ENCODE measurements at regions not wholly inside any gene's neighbourhood (a gene's known extent, or its start where the extent isn't known, plus 50 kb on each side); places are given as distances from the start of the nearest gene placed in this dataset.
"Not testable (repeated sequence)": the region's sequence is repeated elsewhere in the genome, so short reads cannot be mapped to it uniquely, and the experiment has no call there.

DNA sequence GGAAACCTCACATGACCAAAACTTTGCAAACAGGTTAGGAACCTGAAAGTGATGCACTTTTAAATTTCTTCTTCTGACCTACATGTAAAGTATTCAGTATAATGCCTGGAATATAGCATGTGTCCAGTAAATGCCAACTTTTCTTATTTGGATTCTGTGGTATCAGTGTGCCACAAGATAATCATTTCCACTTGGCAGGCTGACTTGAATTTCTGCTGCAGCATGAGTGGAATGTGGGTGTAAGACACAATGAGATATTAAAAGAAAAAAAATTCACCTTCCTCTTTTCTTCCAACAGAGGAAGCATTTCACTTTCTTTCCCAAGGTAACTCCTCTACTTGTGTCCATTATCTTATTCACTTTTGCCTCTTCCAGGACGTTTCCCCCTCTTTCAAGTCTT, 141.9 kb upstream of the PRKD1 start:
- intact Hi-C loops (cut with micrococcal nuclease), result no loop called here

DNA sequence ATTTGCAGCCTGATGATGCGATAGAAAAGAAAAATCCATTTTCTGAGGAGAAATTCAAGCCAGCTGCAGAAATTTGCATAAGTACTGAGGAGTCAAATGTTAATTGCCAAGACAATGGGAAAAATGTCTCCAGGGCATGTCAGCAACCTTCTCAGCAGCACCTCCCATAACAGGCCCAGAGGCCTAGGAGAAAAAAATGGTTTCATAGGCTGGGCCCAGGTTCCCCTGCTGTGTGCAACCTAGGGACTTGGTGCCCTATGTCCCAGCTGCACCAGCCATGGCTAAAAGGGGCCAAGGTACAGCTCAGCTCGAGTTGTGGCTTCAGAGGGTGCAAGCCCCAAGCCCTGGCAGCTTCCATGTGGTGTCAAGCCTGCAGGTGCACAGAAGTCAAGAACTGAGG, 144.8 kb upstream of the PRKD1 start:
- intact Hi-C loops (cut with micrococcal nuclease), result not testable (repeated sequence)

DNA sequence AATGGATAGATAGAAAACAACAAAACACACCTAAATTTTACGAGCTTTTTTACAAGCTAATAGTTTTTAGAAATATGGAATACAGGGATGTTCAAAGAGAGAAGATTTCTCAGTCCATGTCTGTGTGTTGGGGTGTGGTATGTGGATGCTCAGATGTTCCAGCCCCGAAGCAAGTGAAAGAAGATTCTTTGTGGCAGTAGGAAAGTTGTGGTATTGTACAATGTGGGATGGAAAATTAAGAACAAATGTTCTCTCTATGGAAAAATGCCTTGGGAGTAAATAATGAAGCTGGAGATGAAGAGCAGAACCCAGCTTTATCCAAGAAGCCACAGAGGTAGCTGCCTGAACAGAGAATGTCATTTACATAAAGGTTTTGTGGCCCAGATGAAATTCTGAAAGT, 150.3 kb upstream of the PRKD1 start:
- intact Hi-C loops (cut with micrococcal nuclease), result no loop called here

DNA sequence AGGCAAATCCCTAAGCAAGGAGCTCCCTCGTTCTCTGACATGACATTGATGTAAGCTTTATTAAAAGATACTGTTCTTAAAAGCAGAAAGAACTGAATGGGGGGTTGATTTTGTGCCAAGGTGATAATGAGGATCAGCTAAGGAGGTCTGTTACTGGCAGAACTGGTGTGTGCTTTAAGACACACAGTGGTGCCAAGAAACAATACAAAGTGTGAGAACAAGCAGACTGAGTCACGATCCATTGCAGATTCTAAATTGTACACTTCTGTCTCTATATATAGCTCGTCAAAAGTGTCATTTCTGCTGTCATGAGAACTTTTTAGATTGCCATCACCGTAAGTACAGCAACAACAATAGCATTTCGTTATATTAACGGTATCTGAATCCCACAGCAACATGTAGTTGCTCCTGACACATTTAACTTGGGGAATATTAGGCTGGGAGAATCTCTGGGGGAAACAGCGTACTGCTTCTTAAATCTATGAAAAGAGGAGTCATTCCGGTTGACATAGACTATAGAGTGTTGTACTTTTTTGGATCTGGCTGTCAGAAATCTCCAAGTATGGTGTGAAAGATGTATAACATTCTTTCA, 151.3 kb upstream of the PRKD1 start:
- intact Hi-C loops (cut with micrococcal nuclease), result no loop called here

DNA sequence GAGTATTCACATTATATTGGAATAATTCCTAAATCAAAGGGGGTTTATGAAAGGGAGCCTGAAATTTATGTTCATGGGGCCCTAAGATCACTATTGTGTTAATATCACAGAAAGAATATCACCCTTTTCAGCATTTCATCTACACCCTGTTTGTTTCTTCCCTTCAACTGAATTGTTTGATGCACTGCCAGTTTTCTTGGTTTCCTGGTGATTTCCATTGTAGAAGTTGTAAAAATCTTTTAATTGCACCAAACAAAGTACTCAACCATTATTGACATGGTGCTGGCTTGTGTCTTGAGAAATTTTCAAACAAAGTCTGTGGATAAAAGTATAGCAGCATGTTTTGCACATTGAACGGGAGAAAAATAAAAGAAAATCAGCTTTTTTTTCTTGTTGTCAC, 154.8 kb upstream of the PRKD1 start:
- intact Hi-C loops (cut with micrococcal nuclease), result no loop called here

DNA sequence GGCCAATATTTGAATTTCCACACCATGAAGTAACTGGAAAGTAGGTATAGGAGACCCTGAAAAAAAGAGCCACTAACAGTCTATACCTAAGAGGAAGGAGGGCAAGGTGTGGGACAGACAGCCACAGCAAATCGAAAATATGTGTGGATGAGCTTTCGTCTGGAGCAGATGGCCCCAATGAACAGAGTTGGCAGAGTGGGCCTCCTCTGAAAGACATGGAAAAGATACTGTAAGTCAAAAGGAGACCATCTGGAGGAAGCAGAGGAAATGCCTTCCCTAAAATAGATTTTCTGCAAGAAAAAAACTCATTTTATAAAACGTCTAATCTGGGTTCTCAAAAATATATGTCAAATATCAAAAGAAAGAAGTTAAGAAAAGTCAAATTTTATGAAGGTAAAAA, 157.2 kb upstream of the PRKD1 start:
- intact Hi-C loops (cut with micrococcal nuclease), result no loop called here

DNA sequence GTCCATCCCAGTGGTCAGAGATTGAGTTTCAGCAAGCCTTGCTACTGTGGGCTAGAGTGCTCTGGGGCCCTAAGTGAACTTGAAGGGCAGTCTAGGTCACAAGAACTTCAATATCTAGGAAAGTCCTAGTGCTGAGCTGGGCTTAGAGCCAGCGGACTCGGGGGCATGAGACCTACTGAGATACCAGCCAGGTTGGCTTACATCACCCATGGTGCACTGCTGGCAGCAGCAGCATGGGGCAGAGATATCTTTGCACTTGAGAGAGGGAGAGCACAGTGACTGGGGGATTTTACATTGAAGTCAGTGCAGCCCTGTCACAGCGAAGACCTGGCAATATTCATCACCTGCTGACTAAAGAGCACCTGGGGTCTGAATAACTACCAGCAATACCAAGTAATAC, 158.3 kb upstream of the PRKD1 start:
- intact Hi-C loops (cut with micrococcal nuclease), result no loop called here

DNA sequence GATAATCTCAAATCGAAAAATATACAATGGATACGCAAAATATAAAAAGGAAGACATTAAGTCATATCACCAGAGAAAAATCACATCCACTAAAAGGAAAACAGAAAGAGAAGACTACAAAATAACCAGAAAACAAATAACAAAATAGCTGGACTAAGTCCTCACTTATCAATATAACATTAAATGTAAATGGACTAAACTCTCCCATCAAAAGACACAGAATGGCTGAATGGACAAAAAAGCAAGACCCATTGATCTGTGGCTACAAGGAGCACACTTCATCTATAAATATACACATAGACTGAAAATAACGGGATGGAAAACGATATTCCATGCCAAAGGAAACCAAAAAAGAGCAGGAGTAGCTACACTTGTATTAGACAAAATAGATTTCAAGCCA, 161.0 kb upstream of the PRKD1 start:
- intact Hi-C loops (cut with micrococcal nuclease), result no loop called here

DNA sequence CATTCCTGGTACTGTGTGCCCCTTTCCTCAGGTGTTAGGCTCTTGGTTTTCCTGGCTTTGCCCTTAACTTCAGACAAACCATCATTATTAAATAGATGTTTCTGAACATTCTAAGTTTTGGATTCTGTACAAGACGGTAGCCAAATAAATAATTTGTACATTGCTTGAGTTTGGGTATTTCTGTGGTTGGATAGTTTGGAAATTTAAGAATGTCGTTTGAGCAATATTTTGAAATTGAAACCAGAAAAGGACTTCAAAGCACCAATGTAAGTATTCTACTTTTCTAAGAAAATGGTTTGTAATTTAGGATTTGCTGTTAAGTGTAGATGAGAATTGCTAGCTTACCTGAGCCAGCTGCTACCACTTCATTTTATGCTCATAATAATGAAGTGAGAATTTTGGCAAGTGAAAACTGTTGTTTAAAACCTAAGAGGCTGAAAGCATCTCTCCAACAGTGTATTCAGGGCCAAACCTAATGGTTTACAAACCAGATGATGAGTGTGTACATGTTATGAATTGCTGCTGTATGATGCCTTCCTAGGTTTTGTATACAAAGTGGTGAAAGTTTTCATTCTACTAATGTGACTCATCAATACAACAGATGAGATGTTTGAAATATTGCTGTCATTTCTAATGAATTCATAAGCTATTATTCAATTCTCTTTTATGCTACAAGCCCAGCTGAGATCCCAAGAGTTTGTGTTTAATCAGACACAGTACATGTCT, 181.5 kb upstream of the PRKD1 start:
- intact Hi-C loops (cut with micrococcal nuclease), result no loop called here

DNA sequence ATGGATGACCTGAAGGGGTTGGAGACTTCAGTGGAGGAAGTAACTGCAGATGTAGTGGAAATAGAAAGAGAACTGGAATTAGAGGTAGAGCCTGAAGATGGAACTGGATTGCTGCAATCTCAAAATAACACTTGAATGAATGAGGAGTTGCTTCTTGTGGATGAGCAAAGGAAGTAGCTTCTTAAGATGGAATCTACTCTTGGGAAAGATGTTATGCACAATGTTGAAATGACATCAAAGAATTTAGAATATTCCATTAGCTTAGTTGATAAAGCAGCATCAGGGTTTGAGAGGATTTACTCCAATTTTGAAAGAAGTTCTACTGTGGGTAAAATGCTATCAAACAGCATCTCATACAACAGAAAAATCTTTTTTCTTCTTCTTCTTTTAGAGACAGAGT, 186.4 kb upstream of the PRKD1 start:
- intact Hi-C loops (cut with micrococcal nuclease), result no loop called here

DNA sequence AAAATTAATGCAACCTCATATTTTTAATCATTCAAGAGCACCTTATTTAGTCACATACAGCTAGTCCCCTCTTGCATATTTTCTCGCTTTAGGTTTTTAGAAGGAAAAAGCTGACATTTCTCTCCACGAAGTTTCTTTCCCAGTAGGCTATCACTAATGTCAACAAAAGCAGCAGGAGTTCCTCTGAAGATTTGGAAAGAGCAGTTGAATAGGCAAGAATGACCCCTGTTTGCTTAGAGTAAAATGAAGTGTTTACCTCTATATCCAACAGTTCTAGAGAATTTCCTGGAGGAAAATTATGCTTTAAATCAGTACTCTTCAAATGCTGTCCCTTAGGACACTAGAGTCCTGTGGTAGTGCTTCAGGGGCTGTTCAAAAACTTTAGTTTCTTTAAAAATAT, 188.1 kb upstream of the PRKD1 start:
- intact Hi-C loops (cut with micrococcal nuclease), result no loop called here

DNA sequence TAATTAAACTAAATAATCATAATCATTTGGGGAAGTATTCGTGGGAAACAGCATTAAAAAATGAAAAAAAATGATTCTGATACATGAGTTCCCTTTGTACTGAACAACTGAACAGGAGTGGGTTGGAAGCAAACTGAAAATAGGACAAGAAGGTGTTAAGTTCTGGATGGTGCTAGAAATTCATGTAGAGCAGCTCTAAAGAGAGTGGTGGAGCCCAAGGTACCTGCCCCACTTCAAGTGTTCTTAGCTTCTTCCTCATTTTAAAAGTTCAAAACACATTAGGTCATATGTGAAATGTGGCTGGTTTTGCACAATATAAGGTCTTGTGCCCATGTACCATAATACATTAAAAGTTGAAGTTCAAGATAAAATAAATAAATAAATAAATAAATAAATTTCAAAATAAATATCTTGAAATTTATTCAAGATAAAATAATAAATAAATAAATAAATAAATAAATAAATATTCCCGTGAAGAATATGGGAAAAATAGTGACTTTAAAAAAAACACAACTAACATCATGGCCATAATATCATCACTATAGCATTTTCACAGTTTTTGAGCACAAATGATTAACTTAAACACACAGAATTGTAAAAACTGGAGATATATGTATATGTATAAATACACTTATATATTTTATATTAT, 191.5 kb upstream of the PRKD1 start:
- intact Hi-C loops (cut with micrococcal nuclease), result no loop called here

DNA sequence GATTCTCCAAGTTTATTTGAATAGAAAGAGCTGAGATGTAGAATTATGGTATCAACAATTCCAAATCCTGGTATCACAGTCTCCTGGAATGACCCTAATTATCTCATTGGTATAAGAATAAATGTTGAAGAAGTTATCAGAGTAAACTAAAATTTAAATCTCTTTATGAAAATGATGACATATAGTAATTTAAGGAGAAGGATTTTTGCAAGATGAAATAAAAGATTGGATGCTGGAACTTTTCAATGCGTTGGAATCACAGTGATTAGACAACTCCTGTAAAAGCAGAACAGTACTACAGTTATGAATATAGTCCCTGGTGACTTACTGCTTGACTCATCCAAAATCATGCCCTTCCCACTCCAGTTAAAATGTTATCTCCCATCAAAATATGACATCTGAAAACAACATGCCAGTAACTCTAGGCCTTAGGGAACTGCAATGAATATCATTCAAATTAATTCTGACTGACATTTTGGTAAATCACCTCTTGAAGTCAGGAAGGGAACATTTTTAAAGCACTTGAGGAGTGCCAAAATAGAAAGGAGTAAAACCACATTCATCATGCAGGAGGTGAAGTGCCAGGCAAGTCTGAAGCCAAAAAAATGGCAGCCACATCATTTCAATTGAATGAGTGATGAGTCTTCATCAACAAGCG, 197.8 kb upstream of the PRKD1 start:
- intact Hi-C loops (cut with micrococcal nuclease), result no loop called here

DNA sequence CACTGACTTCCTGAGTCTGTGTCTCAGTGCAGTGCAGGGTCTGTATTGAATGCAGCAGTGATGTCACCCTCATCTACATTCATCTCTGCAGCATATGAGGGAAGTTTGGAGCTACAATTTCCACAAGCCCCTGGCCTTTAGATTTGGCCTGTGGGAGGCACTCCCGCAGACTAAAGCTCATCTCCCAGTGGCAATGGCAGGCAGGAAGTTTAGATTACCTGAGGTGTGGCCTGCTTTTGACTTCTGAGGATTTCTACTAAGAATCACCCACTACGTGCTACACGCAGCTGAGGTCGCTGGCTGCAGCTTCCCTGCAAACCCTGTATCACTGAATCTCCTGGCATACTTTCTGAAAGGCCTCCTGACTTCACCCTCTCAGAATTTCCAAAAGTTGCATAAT, 202.2 kb upstream of the PRKD1 start:
- intact Hi-C loops (cut with micrococcal nuclease), result no loop called here

DNA sequence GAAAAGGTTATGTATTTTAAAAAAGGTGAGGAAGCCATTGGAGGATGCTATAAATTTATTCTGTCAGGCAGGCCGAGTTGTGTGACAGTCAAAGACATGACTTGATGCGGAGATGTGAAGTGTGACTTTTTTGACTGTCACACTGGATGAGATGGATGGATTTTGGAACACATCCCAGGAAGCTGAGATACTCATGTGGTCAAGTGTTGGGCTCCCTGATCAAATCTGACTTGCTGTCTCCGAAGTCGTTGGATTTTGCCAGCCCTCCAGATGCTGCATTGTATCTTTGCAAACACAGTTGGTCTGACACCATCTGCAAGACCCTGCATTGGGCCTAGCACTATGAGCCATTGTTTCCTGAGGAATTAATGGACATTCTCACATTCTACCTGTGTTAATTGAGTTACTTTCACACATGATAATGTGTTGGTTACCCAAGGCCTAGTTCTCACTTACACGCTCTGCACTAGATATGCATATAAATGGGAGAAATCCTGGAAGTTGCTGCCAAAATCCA, 204.0 kb upstream of the PRKD1 start:
- intact Hi-C loops (cut with micrococcal nuclease), result no loop called here

DNA sequence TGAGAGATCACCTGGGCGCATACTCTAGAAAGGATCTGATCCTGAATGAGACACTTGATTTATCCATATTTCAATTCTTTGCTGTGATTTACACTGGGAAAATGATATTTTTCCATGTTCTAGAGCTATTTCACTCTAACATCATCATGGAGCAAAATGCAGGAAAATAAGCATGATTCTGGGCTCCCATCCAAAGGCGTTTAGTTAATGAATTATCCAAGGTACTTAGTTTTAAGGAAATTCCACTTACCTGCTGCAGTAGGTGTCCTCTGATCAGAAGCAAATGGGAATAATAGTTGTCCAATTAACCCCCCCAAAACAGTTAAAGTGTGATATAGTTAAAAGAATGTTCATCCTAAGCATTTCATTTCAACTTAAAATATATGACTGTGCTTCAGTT, 204.5 kb upstream of the PRKD1 start:
- intact Hi-C loops (cut with micrococcal nuclease), result no loop called here

DNA sequence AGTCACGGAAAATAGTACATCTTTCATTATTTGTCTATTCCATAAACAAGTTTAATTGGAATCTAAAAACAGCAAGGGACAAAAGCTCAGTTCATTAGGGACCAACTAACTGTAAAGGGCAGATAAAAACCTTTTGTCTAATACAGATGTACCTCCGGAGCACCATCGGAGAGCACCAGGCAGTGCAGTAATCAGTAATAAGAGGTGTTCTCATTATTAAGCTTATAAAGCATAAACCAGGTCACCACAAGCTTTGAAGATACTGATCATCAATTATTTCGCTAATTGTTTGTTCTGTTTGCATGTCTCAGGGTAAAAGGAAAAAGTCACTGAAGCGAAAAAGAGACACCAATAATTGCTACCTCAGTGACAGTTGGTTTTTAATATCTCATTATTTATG, 207.3 kb upstream of the PRKD1 start:
- intact Hi-C loops (cut with micrococcal nuclease), result no loop called here

DNA sequence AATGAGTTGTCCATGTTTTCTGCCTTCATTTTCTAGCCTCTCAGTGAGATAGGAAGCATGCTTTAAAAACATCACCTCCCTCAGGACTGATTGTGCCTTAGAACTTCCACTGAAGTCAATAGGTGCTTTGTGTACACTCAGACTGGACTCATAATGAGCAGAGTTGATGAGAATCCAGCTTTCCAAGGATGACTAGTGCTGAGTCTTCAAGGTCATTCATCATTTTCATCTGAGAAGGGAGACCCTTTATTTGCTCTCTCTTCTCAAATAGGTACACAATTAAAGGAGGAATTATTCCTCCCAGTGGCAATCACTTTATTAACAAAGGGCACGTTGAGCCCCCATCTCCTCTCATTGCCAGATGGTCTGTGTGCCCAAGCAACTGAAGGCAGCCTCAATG, 210.9 kb upstream of the PRKD1 start:
- intact Hi-C loops (cut with micrococcal nuclease), result no loop called here

DNA sequence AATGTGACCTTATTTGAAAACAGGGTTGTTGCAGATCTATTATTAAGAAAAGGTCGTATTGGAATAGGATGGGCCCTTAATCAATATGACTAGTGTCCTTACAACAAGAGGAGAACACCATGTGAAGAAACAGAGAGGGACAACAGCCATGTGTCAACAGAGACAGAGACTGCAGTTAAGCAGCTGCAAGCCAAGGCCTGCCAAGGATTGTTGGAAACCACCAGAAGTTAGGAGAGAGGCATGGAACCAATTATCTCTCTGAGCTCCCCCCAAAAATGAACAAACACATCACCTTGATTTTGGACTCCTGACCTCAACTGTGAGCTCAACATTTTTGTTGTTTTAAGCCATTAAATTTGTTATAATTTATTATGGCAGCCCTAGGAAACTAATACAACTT, 214.6 kb upstream of the PRKD1 start:
- intact Hi-C loops (cut with micrococcal nuclease), result no loop called here

DNA sequence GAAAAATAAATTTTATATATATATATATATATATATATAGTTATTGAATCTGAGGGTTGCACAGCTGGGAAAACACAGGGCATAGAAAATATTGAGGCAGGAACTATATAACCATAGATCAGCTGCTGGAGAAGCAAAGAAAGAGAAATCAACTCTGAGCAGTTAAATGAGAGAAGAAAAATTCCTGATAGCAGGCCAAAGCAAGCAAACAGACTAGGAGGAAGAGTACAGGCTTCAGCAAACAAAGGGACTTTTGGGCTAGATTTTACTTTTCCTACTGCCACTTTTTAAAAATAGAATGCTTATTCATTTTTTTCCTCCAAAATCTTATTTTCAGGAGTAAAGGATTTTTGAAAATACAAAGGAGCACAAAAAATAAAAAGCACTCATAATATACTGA, 216.0 kb upstream of the PRKD1 start:
- intact Hi-C loops (cut with micrococcal nuclease), result no loop called here

DNA sequence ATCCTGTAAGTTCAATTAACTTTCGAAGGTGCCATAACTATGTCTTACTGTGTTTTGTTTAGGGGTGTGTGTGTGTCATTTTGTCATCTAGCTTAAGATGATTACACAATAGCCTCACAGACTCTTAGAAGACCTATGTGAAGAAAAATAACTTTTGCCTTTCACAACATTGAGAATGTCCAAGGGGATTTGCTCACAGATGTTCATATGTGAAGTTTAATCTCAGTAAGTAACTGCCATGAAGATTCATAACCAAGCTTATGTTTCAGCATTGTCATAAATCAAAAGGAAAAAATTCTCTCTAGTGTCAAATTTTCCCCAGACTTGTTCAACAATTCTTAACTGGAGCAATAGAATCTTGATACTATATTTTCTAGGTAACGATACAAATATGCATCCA, 226.1 kb upstream of the PRKD1 start:
- intact Hi-C loops (cut with micrococcal nuclease), result no loop called here

DNA sequence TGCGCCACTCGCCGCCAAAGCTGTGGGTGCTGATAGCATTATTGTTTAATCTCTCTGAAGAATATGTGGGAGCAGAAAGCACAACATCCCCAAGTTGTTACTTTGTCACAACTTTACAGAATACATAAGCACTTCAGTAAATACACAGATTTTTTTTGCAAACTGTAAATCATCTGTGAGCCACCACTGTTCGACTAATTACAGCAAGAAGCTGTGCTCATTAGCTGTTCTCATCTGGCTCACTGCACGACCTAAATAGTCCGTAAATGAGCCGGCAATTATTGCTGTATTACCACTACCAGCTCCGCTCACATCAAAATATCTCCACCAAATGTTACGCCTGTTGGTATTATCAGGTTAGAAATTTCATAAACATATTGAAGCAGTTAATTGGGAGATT, 228.9 kb upstream of the PRKD1 start:
- intact Hi-C loops (cut with micrococcal nuclease), result no loop called here
